ENCODE measurements at regions not wholly inside any gene's neighbourhood (a gene's known extent, or its start where the extent isn't known, plus 50 kb on each side); places are given as distances from the start of the nearest gene placed in this dataset.

- Histone ChIP-seq H3K27ac (ENCODE audit: low read depth, low read length, poor library complexity, severe bottlenecking) (no peak overlapping the region), H3K27me3 (replicated peaks; ENCODE audit: insufficient read depth, low read depth, low read length, poor library complexity) (no peaks in the 10 kb centered on the region), H3K9me3 (ENCODE audit: low read depth, low read length, poor library complexity, severe bottlenecking) (no peaks in the 10 kb centered on the region), H3K4me3 (ENCODE audit: low read depth, low read length, poor library complexity, severe bottlenecking) (no peak overlapping the region), H3K36me3 (ENCODE audit: insufficient read depth, low read length, poor library complexity, severe bottlenecking) (no peaks in the 10 kb centered on the region), H3K4me1 (ENCODE audit: insufficient read depth, low read length, poor library complexity, severe bottlenecking) (no peaks in the 10 kb centered on the region)
- POLR2A ChIA-PET (ENCODE audit: low non-redundant PET) = no interaction called here
- TF ChIP-seq CTCF (conservative IDR thresholded peaks at IDR 0.05; ENCODE audit: low read depth, low read length) = no peak
- no peak for TF ChIP-seq EZH2 (IDR thresholded peaks at IDR 0.05; ENCODE audit: borderline replicate concordance, low read depth, low read length, poor library complexity, severe bottlenecking)
- intact Hi-C loops (cut with micrococcal nuclease; ENCODE audit: unreplicated experiment) = loop anchor here (10.0 kb wide), 1 partner anchor 457 kb away; no protein-coding TSS in a partner anchor
- DNase-seq (ENCODE audit: low spot score) = no peak
- CTCF ChIA-PET = no interaction called here
- BruUV-seq (replicated peaks) = no TSS peak
Measured at GRCh38 chr1:113217447-113218208, 144.6 kb downstream of the LRIG2 start.

GRCh38 chr1:113219377-113219776 lies 146.4 kb downstream of the LRIG2 start:
- CTCF ChIA-PET = interaction anchor here (0.7 kb wide), 1 partner anchor 709 kb away, joined by 8 read pairs; no protein-coding TSS in a partner anchor
- no peaks in the 10 kb centered on the region for H3K9me3 ChIP-seq (ENCODE audit: low read depth, low read length, poor library complexity, severe bottlenecking)
- DNase-seq (ENCODE audit: low spot score) = peak; percentile 21
- no peaks in the 10 kb centered on the region for H3K36me3 ChIP-seq (ENCODE audit: insufficient read depth, low read length, poor library complexity, severe bottlenecking)
- intact Hi-C loops (cut with micrococcal nuclease; ENCODE audit: unreplicated experiment) = loop anchor here (10.0 kb wide), 1 partner anchor 455 kb away; no protein-coding TSS in a partner anchor
- BruUV-seq (replicated peaks) = no TSS peak
- POLR2A ChIA-PET (ENCODE audit: low non-redundant PET) = no interaction called here
- no peak overlapping the region for H3K4me3 ChIP-seq (ENCODE audit: low read depth, low read length, poor library complexity, severe bottlenecking)
- TF ChIP-seq EZH2 (IDR thresholded peaks at IDR 0.05; ENCODE audit: borderline replicate concordance, low read depth, low read length, poor library complexity, severe bottlenecking) (no peak), CTCF (conservative IDR thresholded peaks at IDR 0.05; ENCODE audit: low read depth, low read length) (peak; percentile 42)
- no peak overlapping the region for H3K27ac ChIP-seq (ENCODE audit: low read depth, low read length, poor library complexity, severe bottlenecking)
- H3K27me3 ChIP-seq (replicated peaks; ENCODE audit: insufficient read depth, low read depth, low read length, poor library complexity) = no peaks in the 10 kb centered on the region
- H3K4me1 ChIP-seq (ENCODE audit: insufficient read depth, low read length, poor library complexity, severe bottlenecking) = no peaks in the 10 kb centered on the region

GRCh38 chr1:113219828-113220227 lies 146.8 kb downstream of the LRIG2 start:
- ChIA-PET CTCF (interaction anchor here (0.7 kb wide), 1 partner anchor 708 kb away, joined by 8 read pairs; no protein-coding TSS in a partner anchor), POLR2A (ENCODE audit: low non-redundant PET) (no interaction called here)
- BruUV-seq (replicated peaks) = no TSS peak
- intact Hi-C loops (cut with micrococcal nuclease; ENCODE audit: unreplicated experiment) = loop anchor here (10.0 kb wide), 1 partner anchor 455 kb away; no protein-coding TSS in a partner anchor
- Histone ChIP-seq H3K36me3 (ENCODE audit: insufficient read depth, low read length, poor library complexity, severe bottlenecking) (no peaks in the 10 kb centered on the region), H3K27ac (ENCODE audit: low read depth, low read length, poor library complexity, severe bottlenecking) (no peak overlapping the region), H3K4me1 (ENCODE audit: insufficient read depth, low read length, poor library complexity, severe bottlenecking) (no peaks in the 10 kb centered on the region), H3K27me3 (replicated peaks; ENCODE audit: insufficient read depth, low read depth, low read length, poor library complexity) (no peaks in the 10 kb centered on the region), H3K9me3 (ENCODE audit: low read depth, low read length, poor library complexity, severe bottlenecking) (no peaks in the 10 kb centered on the region), H3K4me3 (ENCODE audit: low read depth, low read length, poor library complexity, severe bottlenecking) (no peak overlapping the region)
- TF ChIP-seq EZH2 (IDR thresholded peaks at IDR 0.05; ENCODE audit: borderline replicate concordance, low read depth, low read length, poor library complexity, severe bottlenecking) (no peak), CTCF (conservative IDR thresholded peaks at IDR 0.05; ENCODE audit: low read depth, low read length) (no peak)
- DNase-seq (ENCODE audit: low spot score) = no peak
